ENCODE measurements at regions not wholly inside any gene's neighbourhood (a gene's known extent, or its start where the extent isn't known, plus 50 kb on each side); places are given as distances from the start of the nearest gene placed in this dataset.

DNA sequence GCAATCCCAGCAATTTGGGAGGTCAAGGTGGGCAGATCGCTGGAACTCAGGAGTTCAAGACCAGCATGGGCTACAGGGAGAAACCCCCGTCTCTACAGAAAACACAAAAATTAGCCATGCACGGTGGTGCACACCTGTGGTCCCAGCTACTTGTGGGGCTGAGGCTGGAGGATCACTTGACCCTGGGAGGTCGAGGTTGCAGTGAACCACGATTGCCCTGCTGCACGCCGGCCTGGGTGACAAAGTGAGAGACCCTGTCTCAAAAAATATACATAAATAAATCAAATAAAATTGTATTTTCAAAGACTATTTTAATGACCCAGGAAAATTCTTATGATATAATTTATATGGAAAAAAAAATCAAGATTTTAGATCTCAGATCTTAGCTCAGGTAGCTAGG lies 191.5 kb downstream of the ZFP36L2 start:
- Histone ChIP-seq H3K9me2 (ENCODE audit: insufficient read depth) (no peaks in the 10 kb centered on the region), H2AFZ (no peak overlapping the region), H3K4me1 (replicated peaks; ENCODE audit: insufficient read depth) (peaks cover 39% of the 10 kb centered on the region), H3K4me3 (no peak overlapping the region), H4K20me1 (ENCODE audit: insufficient read depth) (no peaks in the 10 kb centered on the region), H3K27me3 (ENCODE audit: insufficient read depth, low read depth) (no peaks in the 10 kb centered on the region), H3K9me3 (ENCODE audit: insufficient read depth, low read depth) (no peaks in the 10 kb centered on the region), H3K79me2 (ENCODE audit: low read depth) (peaks cover 30% of the 10 kb centered on the region), H3F3A (ENCODE audit: insufficient read depth, low read depth) (peaks cover 39% of the 10 kb centered on the region), H3K27ac (no peak overlapping the region), H3K36me3 (ENCODE audit: low read depth) (peaks cover 20% of the 10 kb centered on the region), H3K4me2 (no peak overlapping the region)
- CTCF ChIA-PET, result no interaction called here
- DNase-seq, result no peak
- POLR2A ChIA-PET (ENCODE audit: unreplicated experiment), result no interaction called here
- intact Hi-C loops (cut with micrococcal nuclease; ENCODE audit: unreplicated experiment), result no loop called here
- BruUV-seq (replicated peaks), result no TSS peak
- TF ChIP-seq, protein P1, sequence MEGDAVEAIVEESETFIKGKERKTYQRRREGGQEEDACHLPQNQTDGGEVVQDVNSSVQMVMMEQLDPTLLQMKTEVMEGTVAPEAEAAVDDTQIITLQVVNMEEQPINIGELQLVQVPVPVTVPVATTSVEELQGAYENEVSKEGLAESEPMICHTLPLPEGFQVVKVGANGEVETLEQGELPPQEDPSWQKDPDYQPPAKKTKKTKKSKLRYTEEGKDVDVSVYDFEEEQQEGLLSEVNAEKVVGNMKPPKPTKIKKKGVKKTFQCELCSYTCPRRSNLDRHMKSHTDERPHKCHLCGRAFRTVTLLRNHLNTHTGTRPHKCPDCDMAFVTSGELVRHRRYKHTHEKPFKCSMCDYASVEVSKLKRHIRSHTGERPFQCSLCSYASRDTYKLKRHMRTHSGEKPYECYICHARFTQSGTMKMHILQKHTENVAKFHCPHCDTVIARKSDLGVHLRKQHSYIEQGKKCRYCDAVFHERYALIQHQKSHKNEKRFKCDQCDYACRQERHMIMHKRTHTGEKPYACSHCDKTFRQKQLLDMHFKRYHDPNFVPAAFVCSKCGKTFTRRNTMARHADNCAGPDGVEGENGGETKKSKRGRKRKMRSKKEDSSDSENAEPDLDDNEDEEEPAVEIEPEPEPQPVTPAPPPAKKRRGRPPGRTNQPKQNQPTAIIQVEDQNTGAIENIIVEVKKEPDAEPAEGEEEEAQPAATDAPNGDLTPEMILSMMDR (conservative IDR thresholded peaks at IDR 0.05), result no peak
- no peak for TF ChIP-seq EZH2 (IDR thresholded peaks at IDR 0.05; ENCODE audit: low read depth)

DNA sequence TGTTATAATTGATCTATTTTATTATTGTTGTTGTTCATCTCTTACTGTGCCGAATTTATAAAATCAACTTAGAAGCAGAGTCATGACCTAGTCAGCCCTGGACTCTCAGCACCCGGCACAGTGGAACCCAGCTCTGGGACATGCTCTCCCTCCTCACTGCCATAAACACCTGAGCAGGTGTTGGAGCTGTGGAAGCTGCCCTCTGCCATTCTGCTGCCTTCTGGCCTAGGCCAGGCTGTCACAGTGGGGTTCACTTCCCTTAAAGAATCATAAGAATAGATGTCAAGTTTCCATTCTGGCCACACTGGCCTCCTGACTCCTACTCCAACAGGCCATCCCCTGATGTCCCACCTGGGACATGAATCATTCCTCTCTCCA lies 192.2 kb downstream of the ZFP36L2 start:
- H3K9me2 ChIP-seq (ENCODE audit: insufficient read depth), result no peaks in the 10 kb centered on the region
- H3K27me3 ChIP-seq (ENCODE audit: insufficient read depth, low read depth), result no peaks in the 10 kb centered on the region
- peaks cover 20% of the 10 kb centered on the region for H3K36me3 ChIP-seq (ENCODE audit: low read depth)
- DNase-seq, result no peak
- H3K27ac ChIP-seq, result no peak overlapping the region
- no peaks in the 10 kb centered on the region for H3K9me3 ChIP-seq (ENCODE audit: insufficient read depth, low read depth)
- intact Hi-C loops (cut with micrococcal nuclease; ENCODE audit: unreplicated experiment), result no loop called here
- H3K4me2 ChIP-seq, result no peak overlapping the region
- peaks cover 30% of the 10 kb centered on the region for H3K79me2 ChIP-seq (ENCODE audit: low read depth)
- no peak overlapping the region for H3K4me3 ChIP-seq
- peaks cover 32% of the 10 kb centered on the region for H3F3A ChIP-seq (ENCODE audit: insufficient read depth, low read depth)
- BruUV-seq (replicated peaks), result no TSS peak
- H2AFZ ChIP-seq, result no peak overlapping the region
- H3K4me1 ChIP-seq (replicated peaks; ENCODE audit: insufficient read depth), result peaks cover 32% of the 10 kb centered on the region
- ChIA-PET POLR2A (ENCODE audit: unreplicated experiment) (no interaction called here), CTCF (no interaction called here)
- no peaks in the 10 kb centered on the region for H4K20me1 ChIP-seq (ENCODE audit: insufficient read depth)
- TF ChIP-seq, protein P1 (conservative IDR thresholded peaks at IDR 0.05), result no peak
- no peak for TF ChIP-seq EZH2 (IDR thresholded peaks at IDR 0.05; ENCODE audit: low read depth)

GRCh38 chr2:43033466-43034241 lies 192.8 kb downstream of the ZFP36L2 start:
- TF ChIP-seq, protein P1 (conservative IDR thresholded peaks at IDR 0.05), result no peak
- TF ChIP-seq EZH2 (IDR thresholded peaks at IDR 0.05; ENCODE audit: low read depth), result no peak
- intact Hi-C loops (cut with micrococcal nuclease; ENCODE audit: unreplicated experiment), result no loop called here
- H3K36me3 ChIP-seq (ENCODE audit: low read depth), result peaks cover 20% of the 10 kb centered on the region
- no peaks in the 10 kb centered on the region for H3K27me3 ChIP-seq (ENCODE audit: insufficient read depth, low read depth)
- H3K9me2 ChIP-seq (ENCODE audit: insufficient read depth), result no peaks in the 10 kb centered on the region
- no peak overlapping the region for H3K27ac ChIP-seq
- ChIA-PET CTCF (no interaction called here), POLR2A (ENCODE audit: unreplicated experiment) (no interaction called here)
- H3K4me2 ChIP-seq, result no peak overlapping the region
- H2AFZ ChIP-seq, result no peak overlapping the region
- peaks cover 30% of the 10 kb centered on the region for H3K79me2 ChIP-seq (ENCODE audit: low read depth)
- H3K9me3 ChIP-seq (ENCODE audit: insufficient read depth, low read depth), result no peaks in the 10 kb centered on the region
- peaks cover 26% of the 10 kb centered on the region for H3K4me1 ChIP-seq (replicated peaks; ENCODE audit: insufficient read depth)
- H3F3A ChIP-seq (ENCODE audit: insufficient read depth, low read depth), result peaks cover 27% of the 10 kb centered on the region
- no peaks in the 10 kb centered on the region for H4K20me1 ChIP-seq (ENCODE audit: insufficient read depth)
- no peak for DNase-seq
- BruUV-seq (replicated peaks), result no TSS peak
- H3K4me3 ChIP-seq, result no peak overlapping the region

Measured in PC-9 (cell line).